Heart right ventricle (tissue), 16 donors: ENCODE measurements at regions not wholly inside any gene's neighbourhood (a gene's known extent, or its start where the extent isn't known, plus 50 kb on each side); places are given as distances from the start of the nearest gene placed in this dataset.
"Not testable (repeated sequence)": the region's sequence is repeated elsewhere in the genome, so short reads cannot be mapped to it uniquely, and the experiment has no call there.

Experiments
- ATAC-seq, 8 donors: fragments of 200-7000 bp; cut with Tn5 transposase; one replicate each; pipeline ENCODE4 v1.9.1; 2020; ENCODE audit warnings: mild to moderate bottlenecking in 8 of 8, moderate library complexity in 8 of 8, moderate number of reproducible peaks in 1 of 8
- DNase-seq, 2 donors: peaks; one replicate each; pipeline ENCODE4 v3.0.0-alpha.2; 2020
- H3K27ac ChIP-seq, 10 donors: fragments of 200-600 bp; sonication (generic) in 2 of 10; one replicate each; pipeline versions ENCODE4 v1.5.0 to v1.8.0; 2020 to 2022; ENCODE audit warnings: mild to moderate bottlenecking in 3 of 10
- H3K27me3 ChIP-seq, 7 donors: fragments of 200-600 bp; one replicate each; pipeline ENCODE4 v1.8.0; 2021 to 2022; ENCODE audit warnings: mild to moderate bottlenecking in 2 of 7
- H3K36me3 ChIP-seq, 9 donors: fragments of 200-600 bp; sonication (generic) in 1 of 9; one replicate each; pipeline versions ENCODE4 v1.5.0 to v1.8.0; 2020 to 2022; ENCODE audit warnings: mild to moderate bottlenecking in 2 of 9
- H3K4me1 ChIP-seq, 9 donors: fragments of 200-600 bp; sonication (generic) in 1 of 9; one replicate each; pipeline versions ENCODE4 v1.5.0 to v1.8.0; 2020 to 2022; ENCODE audit warnings: mild to moderate bottlenecking in 4 of 9
- H3K4me3 ChIP-seq, 10 donors: fragments of 200-600 bp; sonication (generic) in 2 of 10; one replicate each; pipeline versions ENCODE4 v1.5.0 to v1.8.0; 2020 to 2022; ENCODE audit warnings: mild to moderate bottlenecking in 7 of 10, moderate library complexity in 2 of 10
- H3K9me3 ChIP-seq, 11 donors: fragments of 200-600 bp in 10 of 11; sonication (generic) in 2 of 11; one replicate each; pipeline versions ENCODE4 v1.5.0 to v1.8.0; 2013 to 2022; ENCODE audit warnings: mild to moderate bottlenecking in 2 of 11, control low read depth in 1 of 11, moderate library complexity in 1 of 11
- CTCF ChIP-seq, 9 donors: fragments of 200-600 bp; sonication (generic) in 2 of 9; IDR thresholded peaks; one replicate each; pipeline versions ENCODE4 v1.5.0 to v1.8.0; 2021 to 2022; ENCODE audit warnings: antibody characterized with exemption in 9 of 9, mild to moderate bottlenecking in 5 of 9, moderate library complexity in 1 of 9
- WGBS, 2 donors: extraction: QIAGEN DNeasy Blood & Tissue Kit; methylation state at CpG; one replicate each; pipeline ENCODE4 v1.1.7; 2013; ENCODE audit warnings: inconsistent platforms in 1 of 2; 5-methylcytosine and 5-hydroxymethylcytosine counted together
- intact Hi-C, 10 donors: fragments of 100-400 bp; cut with DNase I; formaldehyde crosslinking; loops; one replicate each; pipeline versions ENCODE4 v1.11.1 to v1.14.2; 2022
- donor health status: Arrhythmogenic right ventricular cardiomyopathy.
- donor health status: ischemic (EF 13 %, LVEDD 7.1; RV severe dilation, severe dysfunction).
- donor health status: healthy with polysubstance abuse.
- donor health status: DM: no; HTN: yes; CAD: no.
- donor health status: DM: no; HTN: no; CAD: no.
- donor health status: ischemic (EF 25% LVEDD 6.9; RV normal size, moderate dysfunction).
- donor health status: ischemic (EF 25% LVEDD 5.7; RV mildly dilated, moderate dysfunction).
- donor health status: healthy.
- donor health status: DM: yes; HTN: yes; CAD: no.
- donor health status: Ischemic cardiomyopathy.
- donor health status: ischemic (EF 35%, LVEDD 5.7; RV mildly dilated, moderate dysfunction).
- donor health status: nonischemic (EF 11% LVEDD 7.7; RV severe dilation, severe dysfunction).
- donor health status: DM: yes; HTN: yes; CAD: no.
- donor health status: PGD.
- donor health status: ischemic (EF 29% LVEDD 5.4; RV normal size, mild dysfunction).
- donor health status: nonischemic (EF 23%, LVEDD 6.1; RV moderate dilation, normal function).

GRCh38 chr15:20659265-20659664 is 117.7 kb upstream of the GOLGA6L6 start:
- no peaks in the 10 kb centered on the region for H3K4me1 ChIP-seq
- 60 to 64% methylated on average over 8 of the region's 8 CpGs for WGBS, 2 donors
- H3K27ac ChIP-seq: no peak overlapping the region
- DNase-seq (no peak), ATAC-seq (peak in 1 of 8 donors; percentile 10)
- intact Hi-C loops: no loop called here
- no peaks in the 10 kb centered on the region for H3K36me3 ChIP-seq
- H3K9me3 ChIP-seq: no peaks in the 10 kb centered on the region
- TF ChIP-seq CTCF (IDR thresholded peaks at IDR 0.05): no peak
- H3K27me3 ChIP-seq: peaks cover 0 to 29% (median 4%) of the 10 kb centered on the region in 7 donors
- no peak overlapping the region for H3K4me3 ChIP-seq

DNA sequence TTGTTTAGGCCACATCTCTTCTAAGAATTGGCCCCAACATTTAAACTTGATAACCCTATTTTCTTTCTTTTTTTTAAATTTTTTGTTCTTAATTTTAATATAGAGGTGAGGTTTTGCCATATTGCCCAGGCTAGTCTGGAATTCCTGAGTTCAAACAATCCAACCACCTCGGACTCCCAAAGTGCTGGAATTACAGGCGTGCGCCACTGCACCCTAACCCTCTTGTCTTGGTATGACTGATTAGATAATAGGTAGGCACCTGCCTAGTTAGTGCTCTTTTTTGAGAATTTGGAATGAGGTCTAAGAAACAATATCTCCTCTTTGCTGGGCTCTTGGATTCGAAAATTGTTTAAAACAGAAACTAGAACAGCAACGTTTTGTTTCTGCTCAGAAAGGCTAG is 116.4 kb upstream of the GOLGA6L6 start:
- no peak for TF ChIP-seq CTCF (IDR thresholded peaks at IDR 0.05)
- ATAC-seq (no peak), DNase-seq (no peak)
- intact Hi-C loops: no loop called here
- Histone ChIP-seq H3K36me3 (no peaks in the 10 kb centered on the region), H3K27ac (no peak overlapping the region), H3K4me1 (no peaks in the 10 kb centered on the region), H3K9me3 (no peaks in the 10 kb centered on the region), H3K4me3 (no peak overlapping the region), H3K27me3 (peaks cover 0 to 24% (median 3%) of the 10 kb centered on the region in 7 donors)
- WGBS, 2 donors: 42 to 43% methylated on average over 5 of the region's 5 CpGs

DNA sequence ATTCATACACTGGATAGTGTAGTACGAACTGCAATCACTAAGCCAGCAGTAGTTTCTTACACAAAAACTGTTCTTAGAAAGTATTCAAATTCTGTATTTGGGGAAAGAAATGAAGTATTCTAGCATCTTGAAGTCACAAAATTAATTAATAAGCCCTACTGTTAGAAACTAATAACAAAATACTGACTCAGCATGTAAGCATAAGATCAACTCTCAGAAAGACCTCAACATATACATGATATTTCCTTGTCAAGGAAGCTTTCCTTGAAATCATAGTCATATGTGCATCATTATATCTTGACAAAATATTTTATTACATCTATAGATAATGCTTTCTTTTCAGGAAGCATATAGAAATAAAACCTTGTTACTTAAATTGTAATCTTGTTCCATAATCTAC is 115.5 kb upstream of the GOLGA6L6 start:
- Histone ChIP-seq H3K27me3 (peaks cover 0 to 25% (median 0%) of the 10 kb centered on the region in 7 donors), H3K27ac (no peak overlapping the region), H3K4me1 (no peaks in the 10 kb centered on the region), H3K4me3 (no peak overlapping the region), H3K9me3 (no peaks in the 10 kb centered on the region), H3K36me3 (no peaks in the 10 kb centered on the region)
- DNase-seq (no peak), ATAC-seq (no peak)
- intact Hi-C loops: no loop called here
- WGBS, 2 donors: 72 to 80% methylated on average over 1 of the region's 1 CpG
- TF ChIP-seq CTCF (IDR thresholded peaks at IDR 0.05): no peak

GRCh38 chr15:20652914-20653313 is 111.3 kb upstream of the GOLGA6L6 start:
- TF ChIP-seq CTCF (IDR thresholded peaks at IDR 0.05): no peak
- ATAC-seq: no peak
- peaks cover 0 to 22% (median 0%) of the 10 kb centered on the region in 7 donors for H3K27me3 ChIP-seq
- H3K36me3 ChIP-seq: no peaks in the 10 kb centered on the region
- H3K4me1 ChIP-seq: no peaks in the 10 kb centered on the region
- H3K27ac ChIP-seq: no peak overlapping the region
- WGBS, 2 donors: 71 to 75% methylated on average over 2 of the region's 2 CpGs
- intact Hi-C loops: no loop called here
- DNase-seq: no peak
- peaks cover 0 to 4% (median 0%) of the 10 kb centered on the region in 11 donors for H3K9me3 ChIP-seq
- no peak overlapping the region for H3K4me3 ChIP-seq

- 74 to 79% methylated on average over 6 of the region's 6 CpGs for WGBS, 2 donors
- H3K27ac ChIP-seq, ATAC-seq, intact Hi-C loops, H3K4me3 ChIP-seq, H3K36me3 ChIP-seq, H3K9me3 ChIP-seq, H3K4me1 ChIP-seq, DNase-seq: not testable (repeated sequence)
- H3K27me3 ChIP-seq: peaks cover 0 to 18% (median 8%) of the 10 kb centered on the region in 7 donors
Measured at GRCh38 chr15:20648402-20648975, 106.9 kb upstream of the GOLGA6L6 start.
